HCT116 (cell line): ENCODE measurements at regions not wholly inside any gene's neighbourhood (a gene's known extent, or its start where the extent isn't known, plus 50 kb on each side); places are given as distances from the start of the nearest gene placed in this dataset.
A peak's percentile ranks its signal among the peaks of the same experiment; 100 is the strongest.

Experiments
- ATAC-seq: fragments of 200-7000 bp; cut with Tn5 transposase; 2 replicates; pipeline ENCODE4 v1.9.1; 2020; ENCODE audit warnings: mild to moderate bottlenecking, moderate library complexity
- BruUV-seq: library from RNA; stranded (reverse); fragments of 400-500 nt; replicated peaks from 2 replicates; lab custom pipeline; 2021; lab: Mats Ljungman, UMichigan
- CTCF ChIA-PET: fragments of 300-600 bp; sonication (Branson Sonifier 250); formaldehyde crosslinking; loops from one replicate; lab custom pipeline; 2021; ENCODE audit warnings: antibody characterized with exemption; lab: Charles Lee
- POLR2A ChIA-PET: fragments of 300-600, 350-600 bp; sonication (Branson Sonifier 250); formaldehyde crosslinking; loops from one replicate; lab custom pipeline; 2021; ENCODE audit warnings: antibody characterized with exemption; lab: Charles Lee
- RAD21 ChIA-PET, 2 experiments: fragments of 300-600 bp; sonication (Branson Sonifier 250); formaldehyde crosslinking; loops; one replicate each; lab custom pipeline; 2023; ENCODE audit warnings: low total read pairs in 2 of 2; ENCODE audit not compliant: uncharacterized antibody in 2 of 2, unreplicated experiment in 2 of 2, low non-redundant PET in 1 of 2; lab: Charles Lee
- DNase-seq: peaks from one replicate; pipeline ENCODE4 v3.0.0-alpha.2; 2010; ENCODE audit warnings: low read depth, low spot score
- H2AFZ ChIP-seq: fragments of 200-600 bp; shearing (Covaris generic), sonication (generic); 2 replicates; pipeline ENCODE4 v1.6.1; 2017; ENCODE audit warnings: low read depth, mixed run types, mixed read lengths, antibody characterized with exemption, low read length; ENCODE audit not compliant: poor library complexity, severe bottlenecking
- H3K27ac ChIP-seq: 2 replicates; pipeline ENCODE4 v1.5.1; 2012; ENCODE audit warnings: low read depth, low read length
- H3K27me3 ChIP-seq: fragments of 200-600 bp; sonication (generic); 2 replicates; pipeline ENCODE4 v1.6.1; 2016; ENCODE audit warnings: mixed run types, low read length, mixed read lengths; ENCODE audit not compliant: insufficient read depth
- H3K36me3 ChIP-seq, 2 experiments: fragments of 200-500 bp in 1 of 2; fragments of 200-600 bp in 1 of 2; sonication (Bioruptor generic) in 1 of 2; sonication (generic) in 1 of 2; 2 replicates each; pipeline versions ENCODE4 v1.5.1 to v1.6.1; 2014 to 2016; ENCODE audit warnings: low read length in 2 of 2, inconsistent platforms in 1 of 2, mixed read lengths in 1 of 2, mixed run types in 1 of 2; ENCODE audit not compliant: insufficient read depth in 2 of 2, control insufficient read depth in 1 of 2
- H3K4me1 ChIP-seq, 2 experiments: fragments of 200-600 bp in 1 of 2; sonication (generic) in 1 of 2; 2 replicates each; pipeline versions ENCODE4 v1.5.1 to v1.6.1; 2012 to 2017; ENCODE audit warnings: low read length in 2 of 2, inconsistent platforms in 1 of 2, mild to moderate bottlenecking in 1 of 2, mixed read lengths in 1 of 2, mixed run types in 1 of 2, moderate library complexity in 1 of 2; ENCODE audit not compliant: insufficient read depth in 2 of 2, control insufficient read depth in 1 of 2
- H3K4me2 ChIP-seq: fragments of 200-600 bp; sonication (generic); 2 replicates; pipeline ENCODE4 v1.6.1; 2017; ENCODE audit warnings: mixed run types, low read length, mixed read lengths
- H3K4me3 ChIP-seq, 2 experiments: fragments of 200-600 bp in 1 of 2; sonication (generic) in 1 of 2; replicated peaks in 1 of 2; 2 replicates each; pipeline ENCODE4 v1.5.1; 2011 to 2016; ENCODE audit warnings: low read length in 2 of 2, control low read depth in 1 of 2, low read depth in 1 of 2, mild to moderate bottlenecking in 1 of 2, mixed read lengths in 1 of 2, mixed run types in 1 of 2
- H3K79me2 ChIP-seq: fragments of 200-600 bp; sonication (generic); 2 replicates; pipeline ENCODE4 v1.6.1; 2017; ENCODE audit warnings: mild to moderate bottlenecking, mixed run types, low read length, moderate library complexity, mixed read lengths; ENCODE audit not compliant: insufficient read depth
- H3K9ac ChIP-seq: fragments of 200-600 bp; sonication (generic); 2 replicates; pipeline ENCODE4 v1.6.1; 2016; ENCODE audit warnings: low read length, mixed read lengths
- H3K9me2 ChIP-seq: fragments of 200-600 bp; sonication (generic), shearing (Covaris generic); 2 replicates; pipeline ENCODE4 v1.6.1; 2017; ENCODE audit warnings: mixed run types, mild to moderate bottlenecking, moderate library complexity; ENCODE audit not compliant: insufficient read depth
- H3K9me3 ChIP-seq, 2 experiments: fragments of 200-500 bp in 1 of 2; fragments of 200-600 bp in 1 of 2; sonication (Bioruptor generic) in 1 of 2; sonication (generic) in 1 of 2; 2 replicates each; pipeline ENCODE4 v1.6.1; 2014 to 2017; ENCODE audit warnings: low read length in 2 of 2, mixed read lengths in 2 of 2, inconsistent platforms in 1 of 2, low read depth in 1 of 2, mild to moderate bottlenecking in 1 of 2, mixed run types in 1 of 2, moderate library complexity in 1 of 2; ENCODE audit not compliant: control insufficient read depth in 1 of 2, insufficient read depth in 1 of 2
- H4K20me1 ChIP-seq: fragments of 200-600 bp; sonication (generic), shearing (Covaris generic); 2 replicates; pipeline ENCODE4 v1.6.1; 2017; ENCODE audit warnings: mixed run types, mild to moderate bottlenecking, moderate library complexity; ENCODE audit not compliant: insufficient read depth
- CEBPB ChIP-seq: IDR thresholded peaks from 2 replicates; pipeline ENCODE4 v1.6.1; 2012; ENCODE audit warnings: low read depth
- ELF1 ChIP-seq: IDR thresholded peaks from 2 replicates; pipeline ENCODE4 v1.6.1; 2012; ENCODE audit warnings: low read depth, borderline replicate concordance
- EZH2phosphoT487 ChIP-seq: fragments of 200-600 bp; IDR thresholded peaks from 2 replicates; pipeline ENCODE4 v1.6.1; 2018; ENCODE audit warnings: antibody characterized with exemption, borderline replicate concordance
- MAX ChIP-seq: IDR thresholded peaks from 2 replicates; pipeline ENCODE4 v1.6.1; 2012
- POLR2AphosphoS5 ChIP-seq: IDR thresholded peaks from 2 replicates; pipeline ENCODE4 v1.6.1; 2011; ENCODE audit warnings: mild to moderate bottlenecking, low read depth, low read length, moderate library complexity
- RAD21 ChIP-seq: IDR thresholded peaks from 2 replicates; pipeline ENCODE4 v1.6.1; 2012; ENCODE audit warnings: low read depth, mild to moderate bottlenecking
- REST ChIP-seq: IDR thresholded peaks from 2 replicates; pipeline ENCODE4 v1.6.1; 2012; ENCODE audit warnings: low read depth
- SP1 ChIP-seq: IDR thresholded peaks from 2 replicates; pipeline ENCODE4 v1.6.1; 2012; ENCODE audit warnings: low read depth
- intact Hi-C: fragments of 100-400 bp; cut with micrococcal nuclease; formaldehyde crosslinking; loops from 2 replicates; pipeline ENCODE4 v1.10.0; 2022
- TF ChIP-seq, protein P1 (sequence below): IDR thresholded peaks from 2 replicates; pipeline ENCODE4 v1.6.1; 2011; ENCODE audit warnings: mild to moderate bottlenecking, low read length, moderate library complexity; ENCODE audit not compliant: insufficient replicate concordance; ENCODE audit errors: extremely low read depth

- BruUV-seq: no TSS peak
- TF ChIP-seq CEBPB (peak; percentile 62; the same call in 1 of the 2 replicates), POLR2AphosphoS5 (no peak)
- H3K4me2 ChIP-seq: no peak overlapping the region
- intact Hi-C loops: no loop called here
- H3K79me2 ChIP-seq: no peaks in the 10 kb centered on the region
- ATAC-seq (no peak), DNase-seq (no peak)
- H4K20me1 ChIP-seq: no peaks in the 10 kb centered on the region
- H2AFZ ChIP-seq: no peak overlapping the region
- H3K9me2 ChIP-seq: no peaks in the 10 kb centered on the region
- CTCF ChIA-PET: no interaction called here
- H3K4me3 ChIP-seq: no peak overlapping the region
- H3K4me1 ChIP-seq: no peaks in the 10 kb centered on the region
- no peaks in the 10 kb centered on the region for H3K36me3 ChIP-seq
- no peak overlapping the region for H3K9ac ChIP-seq
- no peaks in the 10 kb centered on the region for H3K27me3 ChIP-seq
- POLR2A ChIA-PET: no interaction called here
- H3K9me3 ChIP-seq: no peaks in the 10 kb centered on the region
- RAD21 ChIA-PET: no interaction called here
- no peak overlapping the region for H3K27ac ChIP-seq
These were observed 224.2 kb upstream of the WSCD1 start for GRCh38 chr17:5846001-5846400.

- CTCF ChIA-PET: no interaction called here
- no peak overlapping the region for H3K4me2 ChIP-seq
- H3K9me2 ChIP-seq: no peaks in the 10 kb centered on the region
- no peaks in the 10 kb centered on the region for H3K4me1 ChIP-seq
- no peaks in the 10 kb centered on the region for H3K9me3 ChIP-seq
- no TSS peak for BruUV-seq
- no peak overlapping the region for H3K9ac ChIP-seq
- no peaks in the 10 kb centered on the region for H3K79me2 ChIP-seq
- no peak for DNase-seq
- H2AFZ ChIP-seq: no peak overlapping the region
- RAD21 ChIA-PET: no interaction called here
- TF ChIP-seq EZH2phosphoT487 (no peak), SP1 (no peak), RAD21 (no peak), REST (no peak), MAX (no peak), CEBPB (no peak), ELF1 (no peak)
- TF ChIP-seq, protein P1, sequence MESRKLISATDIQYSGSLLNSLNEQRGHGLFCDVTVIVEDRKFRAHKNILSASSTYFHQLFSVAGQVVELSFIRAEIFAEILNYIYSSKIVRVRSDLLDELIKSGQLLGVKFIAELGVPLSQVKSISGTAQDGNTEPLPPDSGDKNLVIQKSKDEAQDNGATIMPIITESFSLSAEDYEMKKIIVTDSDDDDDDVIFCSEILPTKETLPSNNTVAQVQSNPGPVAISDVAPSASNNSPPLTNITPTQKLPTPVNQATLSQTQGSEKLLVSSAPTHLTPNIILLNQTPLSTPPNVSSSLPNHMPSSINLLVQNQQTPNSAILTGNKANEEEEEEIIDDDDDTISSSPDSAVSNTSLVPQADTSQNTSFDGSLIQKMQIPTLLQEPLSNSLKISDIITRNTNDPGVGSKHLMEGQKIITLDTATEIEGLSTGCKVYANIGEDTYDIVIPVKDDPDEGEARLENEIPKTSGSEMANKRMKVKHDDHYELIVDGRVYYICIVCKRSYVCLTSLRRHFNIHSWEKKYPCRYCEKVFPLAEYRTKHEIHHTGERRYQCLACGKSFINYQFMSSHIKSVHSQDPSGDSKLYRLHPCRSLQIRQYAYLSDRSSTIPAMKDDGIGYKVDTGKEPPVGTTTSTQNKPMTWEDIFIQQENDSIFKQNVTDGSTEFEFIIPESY: no peak
- H3K36me3 ChIP-seq: no peaks in the 10 kb centered on the region
- H4K20me1 ChIP-seq: no peaks in the 10 kb centered on the region
- no peak for ATAC-seq
- no peaks in the 10 kb centered on the region for H3K27me3 ChIP-seq
- no peak overlapping the region for H3K4me3 ChIP-seq
- intact Hi-C loops: no loop called here
- no peak overlapping the region for H3K27ac ChIP-seq
- POLR2A ChIA-PET: no interaction called here
These were observed 215.2 kb upstream of the WSCD1 start for GRCh38 chr17:5854871-5855554.
